ENCODE measurements at regions not wholly inside any gene's neighbourhood (a gene's known extent, or its start where the extent isn't known, plus 50 kb on each side); places are given as distances from the start of the nearest gene placed in this dataset.

DNA sequence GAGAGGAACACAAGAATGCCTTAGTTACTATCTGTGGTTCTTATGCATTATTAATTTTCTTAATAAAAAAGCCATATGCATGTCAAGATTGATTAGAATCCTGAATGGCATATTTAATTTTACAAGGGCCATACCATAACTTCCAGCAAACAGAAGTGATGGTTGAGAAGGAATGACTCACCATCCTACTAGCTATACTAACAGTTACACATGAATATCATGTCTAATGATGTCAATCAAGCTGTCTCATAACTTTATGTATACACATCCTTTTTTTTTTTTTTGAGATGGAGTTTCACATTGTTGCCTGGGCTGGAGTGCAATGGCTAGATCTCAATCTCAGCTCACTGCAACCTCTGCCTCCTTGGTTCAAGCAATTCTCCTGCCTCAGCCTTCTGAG is 1123.9 kb downstream of the NLGN4Y start:
- DNase-seq (ENCODE audit: low read depth) = peak; percentile 49
- TF ChIP-seq, protein P1, sequence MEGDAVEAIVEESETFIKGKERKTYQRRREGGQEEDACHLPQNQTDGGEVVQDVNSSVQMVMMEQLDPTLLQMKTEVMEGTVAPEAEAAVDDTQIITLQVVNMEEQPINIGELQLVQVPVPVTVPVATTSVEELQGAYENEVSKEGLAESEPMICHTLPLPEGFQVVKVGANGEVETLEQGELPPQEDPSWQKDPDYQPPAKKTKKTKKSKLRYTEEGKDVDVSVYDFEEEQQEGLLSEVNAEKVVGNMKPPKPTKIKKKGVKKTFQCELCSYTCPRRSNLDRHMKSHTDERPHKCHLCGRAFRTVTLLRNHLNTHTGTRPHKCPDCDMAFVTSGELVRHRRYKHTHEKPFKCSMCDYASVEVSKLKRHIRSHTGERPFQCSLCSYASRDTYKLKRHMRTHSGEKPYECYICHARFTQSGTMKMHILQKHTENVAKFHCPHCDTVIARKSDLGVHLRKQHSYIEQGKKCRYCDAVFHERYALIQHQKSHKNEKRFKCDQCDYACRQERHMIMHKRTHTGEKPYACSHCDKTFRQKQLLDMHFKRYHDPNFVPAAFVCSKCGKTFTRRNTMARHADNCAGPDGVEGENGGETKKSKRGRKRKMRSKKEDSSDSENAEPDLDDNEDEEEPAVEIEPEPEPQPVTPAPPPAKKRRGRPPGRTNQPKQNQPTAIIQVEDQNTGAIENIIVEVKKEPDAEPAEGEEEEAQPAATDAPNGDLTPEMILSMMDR (IDR thresholded peaks at IDR 0.05; ENCODE audit: insufficient read depth, low read depth, low read length, missing control alignments) = no peak
- no peak overlapping the region for H3K4me3 ChIP-seq (ENCODE audit: low read length)

DNA sequence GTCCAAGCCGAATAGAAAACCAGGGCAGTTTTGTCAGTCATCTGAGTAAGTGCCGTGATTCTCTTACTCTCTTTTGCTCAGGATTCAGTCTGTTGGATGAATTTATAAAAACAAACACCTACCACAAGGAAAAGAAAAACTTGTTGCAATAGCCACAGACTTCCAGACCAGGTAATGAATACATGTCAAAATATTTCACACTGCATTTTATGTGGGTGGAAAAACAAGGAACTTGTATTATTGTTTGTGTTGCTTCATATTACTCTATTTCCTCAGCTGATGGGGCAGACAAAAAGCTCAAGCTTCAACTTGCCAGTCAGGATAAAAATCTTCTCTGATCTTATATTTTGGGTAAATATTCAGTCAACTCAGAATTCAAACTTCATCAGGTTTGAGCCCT is 1125.7 kb downstream of the NLGN4Y start:
- no peak overlapping the region for H3K4me3 ChIP-seq (ENCODE audit: low read length)
- TF ChIP-seq, protein P1 (IDR thresholded peaks at IDR 0.05; ENCODE audit: insufficient read depth, low read depth, low read length, missing control alignments) = no peak
- peak; percentile 69 for DNase-seq (ENCODE audit: low read depth)

DNA sequence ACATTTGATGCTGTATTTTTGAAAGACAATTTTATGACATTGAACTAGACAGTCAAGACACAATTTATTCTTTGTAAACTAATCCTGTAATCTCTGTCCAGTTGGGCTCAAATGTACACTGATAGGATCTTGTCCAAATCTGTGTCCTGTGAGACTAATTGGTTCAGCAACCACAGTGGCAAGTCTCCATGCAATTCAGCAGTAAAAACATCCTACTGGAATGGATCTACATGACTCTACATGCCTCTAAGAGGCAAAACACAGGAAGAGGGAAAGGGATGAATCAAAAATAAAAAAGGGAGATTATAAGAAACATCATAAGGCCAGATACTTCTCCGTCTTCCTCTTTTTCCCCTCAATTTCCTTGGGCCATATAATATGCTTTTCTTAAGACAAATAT is 1164.2 kb downstream of the NLGN4Y start:
- peak; percentile 56 for DNase-seq (ENCODE audit: low read depth)
- TF ChIP-seq, protein P1 (IDR thresholded peaks at IDR 0.05; ENCODE audit: insufficient read depth, low read depth, low read length, missing control alignments) = no peak

DNA sequence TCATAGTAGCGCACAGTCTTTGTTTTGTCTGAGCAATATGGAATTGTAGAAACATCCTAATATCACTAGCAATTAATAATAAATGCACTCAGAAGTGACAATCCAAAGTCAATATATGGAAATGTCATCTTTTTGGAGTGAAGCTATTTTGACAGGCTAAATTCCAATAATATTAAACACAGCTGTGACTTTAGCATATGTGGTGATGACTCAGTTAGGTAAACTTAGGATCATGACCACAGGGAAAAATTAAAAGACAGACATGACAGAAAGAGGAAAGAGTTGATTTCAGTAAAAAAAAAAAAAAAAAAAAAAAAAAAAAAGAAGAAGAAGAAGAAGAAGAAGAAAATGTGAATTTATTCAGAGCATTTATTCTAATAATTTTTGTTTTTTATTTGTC is 1165.7 kb downstream of the NLGN4Y start:
- peak; percentile 43 for DNase-seq (ENCODE audit: low read depth)
- TF ChIP-seq, protein P1 (IDR thresholded peaks at IDR 0.05; ENCODE audit: insufficient read depth, low read depth, low read length, missing control alignments) = no peak
- H3K4me3 ChIP-seq (ENCODE audit: low read length) = no peak overlapping the region

More for the DNA sequence above, 1164.2 kb downstream of the NLGN4Y start:
- no peak overlapping the region for H3K4me3 ChIP-seq (ENCODE audit: low read length)

DNA sequence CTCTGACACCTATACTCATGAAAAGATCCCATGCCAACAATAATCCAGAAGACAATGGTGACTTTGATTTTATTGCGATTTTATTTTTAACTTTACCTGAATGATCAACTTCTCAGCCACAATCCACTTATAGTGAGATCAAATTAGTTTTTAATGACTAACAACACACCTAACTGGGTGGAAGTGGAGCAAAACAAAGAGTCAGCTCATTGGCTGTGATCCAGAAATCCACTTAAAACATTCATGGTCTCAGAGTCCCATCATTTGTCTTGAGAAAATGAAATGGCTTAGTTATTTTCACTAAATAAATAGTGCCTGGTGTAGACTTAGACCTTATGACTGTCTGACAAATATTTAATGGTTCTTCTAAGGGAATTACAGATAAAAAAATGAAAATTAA is 1177.8 kb downstream of the NLGN4Y start:
- DNase-seq (ENCODE audit: low read depth) = peak; percentile 48
- TF ChIP-seq, protein P1 (IDR thresholded peaks at IDR 0.05; ENCODE audit: insufficient read depth, low read depth, low read length, missing control alignments) = no peak
- no peak overlapping the region for H3K4me3 ChIP-seq (ENCODE audit: low read length)

DNA sequence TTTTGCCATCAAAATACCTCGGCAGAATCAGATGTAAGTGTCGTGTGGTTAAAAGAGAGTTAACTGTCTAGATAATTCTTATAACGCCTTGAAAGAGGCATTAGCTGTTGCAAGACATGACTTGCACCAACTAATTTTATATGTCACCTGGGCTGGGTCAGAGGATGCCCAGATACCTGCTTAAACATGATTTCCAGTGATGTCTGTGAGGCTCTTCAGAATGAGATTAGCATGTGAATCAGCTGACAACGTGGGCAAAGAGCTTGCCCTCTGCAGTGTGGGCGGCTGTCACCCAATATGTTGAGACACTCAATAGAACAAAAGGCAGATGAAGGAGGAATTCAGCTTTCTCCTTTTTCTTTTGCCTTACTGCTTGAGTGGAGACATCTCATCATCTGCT is 1180.6 kb downstream of the NLGN4Y start:
- DNase-seq (ENCODE audit: low read depth) = peak; percentile 54
- TF ChIP-seq, protein P1 (IDR thresholded peaks at IDR 0.05; ENCODE audit: insufficient read depth, low read depth, low read length, missing control alignments) = no peak
- H3K4me3 ChIP-seq (ENCODE audit: low read length) = no peak overlapping the region
